Pancreas (tissue), 10 donors: ENCODE measurements at regions not wholly inside any gene's neighbourhood (a gene's known extent, or its start where the extent isn't known, plus 50 kb on each side); places are given as distances from the start of the nearest gene placed in this dataset.
"Not testable (repeated sequence)": the region's sequence is repeated elsewhere in the genome, so short reads cannot be mapped to it uniquely, and the experiment has no call there.

Experiments used
- ATAC-seq, 4 donors: fragments of 200-7000 bp; cut with Tn5 transposase; one replicate each; pipeline versions ENCODE4 v1.8.0 to v1.9.1; 2020; ENCODE audit warnings: mild to moderate bottlenecking in 4 of 4, moderate library complexity in 4 of 4
- DNase-seq, 6 donors: peaks; one replicate each; pipeline ENCODE4 v3.0.0-alpha.2; 2020
- FAIRE-seq: peaks from 2 replicates; lab custom pipeline; 2012; peaks lifted over from hg19 to GRCh38; lab: Jason Lieb, UNC
- H3K27ac ChIP-seq, 4 donors: fragments of 200-600 bp; sonication (generic); 1 replicate in 3 of 4; 2 replicates in 1 of 4; pipeline versions ENCODE4 v1.5.0 to v1.8.0; 2020
- H3K27me3 ChIP-seq, 4 donors: fragments of 200-600 bp; one replicate each; pipeline ENCODE4 v1.8.0; 2021
- H3K36me3 ChIP-seq, 3 donors: fragments of 200-600 bp; sonication (generic) in 1 of 3; one replicate each; pipeline versions ENCODE4 v1.5.0 to v1.8.0; 2020 to 2021
- H3K4me1 ChIP-seq, 3 donors: fragments of 200-600 bp; one replicate each; pipeline ENCODE4 v1.8.0; 2021
- H3K4me3 ChIP-seq, 4 donors: fragments of 200-600 bp; sonication (generic) in 2 of 4; one replicate each; pipeline versions ENCODE4 v1.5.0 to v1.8.0; 2020 to 2021
- H3K9me3 ChIP-seq, 4 donors: fragments of 200-600 bp; one replicate each; pipeline ENCODE4 v1.8.0; 2021
- WGBS, 2 donors: extraction: QIAGEN DNeasy Blood & Tissue Kit; methylation state at CpG; one replicate each; pipeline ENCODE4 v1.1.7; 2013; 5-methylcytosine and 5-hydroxymethylcytosine counted together
- intact Hi-C, 3 donors: fragments of 100-400 bp; cut with DNase I; formaldehyde crosslinking; loops; one replicate each; pipeline versions ENCODE4 v1.11.1 to v1.14.2; 2022
- TF ChIP-seq, protein P1 (sequence below), 4 donors: fragments of 200-600 bp; sonication (generic) in 3 of 4; IDR thresholded peaks; one replicate each; pipeline versions ENCODE4 v1.5.0 to v1.8.0; 2021; ENCODE audit warnings: antibody characterized with exemption in 4 of 4
- donor health status: healthy with polysubstance abuse.
- donor health status: DM: no; HTN: no; CAD: no; lungs with moderate emphysema.
- donor health status: DM: no; HTN: no; CAD: no.
- donor health status: control.
- donor health status: control.
- donor health status: Bipolar disorder and iron deficiency.
- donor health status: DM: yes; HTN: yes; CAD: no.
- donor health status: DM: no; HTN: no; CAD: no.
- donor health status: DM: no; HTN: no; CAD: no.
- donor health status: DM: yes; HTN: yes; CAD: no.

- H3K9me3 ChIP-seq, FAIRE-seq, H3K27me3 ChIP-seq, DNase-seq, intact Hi-C loops, H3K36me3 ChIP-seq, H3K4me3 ChIP-seq, H3K27ac ChIP-seq, H3K4me1 ChIP-seq, ATAC-seq: not testable (repeated sequence)
- 77 to 80% methylated on average over 5 of the region's 5 CpGs for WGBS, 2 donors
These were observed 173.9 kb downstream of the TJP1 start for GRCh38 chr15:29648415-29648814.

GRCh38 chr15:29645841-29646240 lies 176.4 kb downstream of the TJP1 start:
- DNase-seq = no peak

DNA sequence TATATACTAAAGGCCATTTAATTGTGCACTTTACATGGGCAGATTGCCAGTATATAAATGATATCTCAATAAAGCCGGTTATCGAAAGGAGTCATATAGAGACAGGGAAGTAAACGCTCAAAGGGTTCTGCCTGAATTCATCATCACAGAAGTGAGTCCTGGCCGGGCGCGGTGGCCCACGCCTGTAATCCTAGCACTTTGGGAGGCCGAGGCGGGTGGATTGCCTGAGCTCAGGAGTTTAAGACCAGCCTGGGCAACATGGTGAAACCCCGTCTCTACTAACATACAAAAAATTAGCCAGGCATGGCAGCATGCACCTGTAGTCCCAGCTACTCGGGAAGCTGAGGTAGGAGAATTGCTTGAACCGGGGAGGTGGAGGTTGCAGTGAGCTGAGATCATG lies 177.9 kb downstream of the TJP1 start:
- not testable (repeated sequence) for DNase-seq, FAIRE-seq
- WGBS, 2 donors = 94 to 99% methylated on average over 12 of the region's 12 CpGs

More at GRCh38 chr15:29645841-29646240, 176.4 kb downstream of the TJP1 start:
- no peak for FAIRE-seq
- no peaks in the 10 kb centered on the region for H3K27me3 ChIP-seq
- peaks cover 0 to 3% (median 0%) of the 10 kb centered on the region in 3 donors for H3K4me1 ChIP-seq
- TF ChIP-seq, protein P1, sequence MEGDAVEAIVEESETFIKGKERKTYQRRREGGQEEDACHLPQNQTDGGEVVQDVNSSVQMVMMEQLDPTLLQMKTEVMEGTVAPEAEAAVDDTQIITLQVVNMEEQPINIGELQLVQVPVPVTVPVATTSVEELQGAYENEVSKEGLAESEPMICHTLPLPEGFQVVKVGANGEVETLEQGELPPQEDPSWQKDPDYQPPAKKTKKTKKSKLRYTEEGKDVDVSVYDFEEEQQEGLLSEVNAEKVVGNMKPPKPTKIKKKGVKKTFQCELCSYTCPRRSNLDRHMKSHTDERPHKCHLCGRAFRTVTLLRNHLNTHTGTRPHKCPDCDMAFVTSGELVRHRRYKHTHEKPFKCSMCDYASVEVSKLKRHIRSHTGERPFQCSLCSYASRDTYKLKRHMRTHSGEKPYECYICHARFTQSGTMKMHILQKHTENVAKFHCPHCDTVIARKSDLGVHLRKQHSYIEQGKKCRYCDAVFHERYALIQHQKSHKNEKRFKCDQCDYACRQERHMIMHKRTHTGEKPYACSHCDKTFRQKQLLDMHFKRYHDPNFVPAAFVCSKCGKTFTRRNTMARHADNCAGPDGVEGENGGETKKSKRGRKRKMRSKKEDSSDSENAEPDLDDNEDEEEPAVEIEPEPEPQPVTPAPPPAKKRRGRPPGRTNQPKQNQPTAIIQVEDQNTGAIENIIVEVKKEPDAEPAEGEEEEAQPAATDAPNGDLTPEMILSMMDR (IDR thresholded peaks at IDR 0.05) = no peak
- H3K9me3 ChIP-seq = no peaks in the 10 kb centered on the region
- WGBS, 2 donors = 73 to 78% methylated on average over 3 of the region's 3 CpGs
- ATAC-seq = no peak
- intact Hi-C loops = no loop called here
- no peaks in the 10 kb centered on the region for H3K36me3 ChIP-seq
- H3K27ac ChIP-seq = no peak overlapping the region
- no peak overlapping the region for H3K4me3 ChIP-seq

DNA sequence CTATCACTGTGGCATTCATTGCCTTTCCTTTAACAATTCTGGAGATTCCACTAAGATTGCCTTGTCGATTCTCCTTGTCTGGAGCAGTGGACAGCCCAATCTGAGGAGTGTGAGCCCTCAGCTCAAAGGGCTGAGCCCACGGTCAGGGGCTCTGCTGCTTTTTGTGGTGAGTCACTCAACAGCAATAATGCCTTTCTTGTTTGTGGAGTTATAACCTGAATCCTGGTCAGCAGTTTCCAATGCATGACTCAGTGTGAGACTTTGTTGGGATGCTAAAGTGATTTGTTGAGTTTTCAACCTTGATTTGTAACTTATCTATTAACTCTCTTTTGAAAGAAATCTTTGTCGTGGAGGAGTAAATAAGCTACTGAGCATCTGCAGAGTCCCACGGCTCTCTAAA lies 183.5 kb downstream of the TJP1 start:
- Histone ChIP-seq H3K27me3 (no peaks in the 10 kb centered on the region), H3K4me1 (peaks cover 11 to 22% (median 21%) of the 10 kb centered on the region in 3 donors), H3K9me3 (no peaks in the 10 kb centered on the region), H3K4me3 (no peak overlapping the region), H3K27ac (peak overlapping the region in 1 of 4 donors; percentile 24), H3K36me3 (no peaks in the 10 kb centered on the region)
- intact Hi-C loops = no loop called here
- ATAC-seq = no peak
- no peak for DNase-seq
- no peak for FAIRE-seq
- WGBS, 2 donors = 56 to 67% methylated on average over 4 of the region's 4 CpGs
- TF ChIP-seq, protein P1 (IDR thresholded peaks at IDR 0.05) = no peak

More for the DNA sequence above, 177.9 kb downstream of the TJP1 start:
- H3K9me3 ChIP-seq, H3K36me3 ChIP-seq, H3K27me3 ChIP-seq, intact Hi-C loops, ATAC-seq, H3K4me3 ChIP-seq, H3K27ac ChIP-seq, H3K4me1 ChIP-seq: not testable (repeated sequence)

DNA sequence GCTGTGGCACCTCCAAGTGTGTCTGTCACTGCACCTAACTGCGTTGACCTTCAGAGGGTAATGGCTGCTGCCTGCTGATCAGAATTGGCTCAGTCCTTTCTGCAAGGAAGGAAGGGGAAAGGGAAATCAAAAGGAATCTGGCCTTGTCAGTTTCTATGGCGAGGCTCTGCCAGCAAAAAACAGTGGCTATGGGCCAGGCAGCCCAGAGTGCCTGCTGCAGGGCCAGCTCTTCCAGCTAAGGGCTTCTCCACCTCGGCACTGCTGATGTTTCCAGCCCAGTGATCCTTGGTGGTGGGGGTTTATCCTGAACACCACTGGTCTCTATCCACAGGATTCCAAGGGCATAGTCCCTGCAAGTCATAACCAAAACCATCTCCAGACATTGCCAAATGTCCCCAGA lies 184.3 kb downstream of the TJP1 start:
- Histone ChIP-seq H3K27ac (peak overlapping the region in 2 of 4 donors; percentile 24 to 61), H3K9me3 (no peaks in the 10 kb centered on the region), H3K4me3 (no peak overlapping the region), H3K36me3 (no peaks in the 10 kb centered on the region), H3K4me1 (peaks cover 11 to 24% (median 23%) of the 10 kb centered on the region in 3 donors), H3K27me3 (no peaks in the 10 kb centered on the region)
- 22 to 28% methylated on average over 3 of the region's 3 CpGs for WGBS, 2 donors
- TF ChIP-seq, protein P1 (IDR thresholded peaks at IDR 0.05) = no peak
- FAIRE-seq = no peak
- peak in 2 of 6 donors; percentile 16 to 25 for DNase-seq
- intact Hi-C loops = no loop called here
- peak in 2 of 4 donors; percentile 14 to 25 for ATAC-seq

- Histone ChIP-seq H3K36me3 (no peaks in the 10 kb centered on the region), H3K27ac (peak overlapping the region in 3 of 4 donors; percentile 58 to 61 (median 61)), H3K27me3 (no peaks in the 10 kb centered on the region), H3K9me3 (no peaks in the 10 kb centered on the region), H3K4me1 (peaks cover 11 to 29% (median 28%) of the 10 kb centered on the region in 3 donors), H3K4me3 (no peak overlapping the region)
- FAIRE-seq (no peak), DNase-seq (no peak), ATAC-seq (no peak)
- 94 to 98% methylated on average over 7 of the region's 7 CpGs for WGBS, 2 donors
- intact Hi-C loops = no loop called here
- TF ChIP-seq, protein P1 (IDR thresholded peaks at IDR 0.05) = no peak
These were observed 184.7 kb downstream of the TJP1 start for GRCh38 chr15:29637555-29637954.
